Stimulated activated CD8-positive, alpha-beta memory T cell treated with anti-CD3 and anti-CD28 coated beads, Interleukin-12 subunit alpha, Interleukin-12 subunit beta, amount 100 ng/mL, for 24 hours (primary cell): ENCODE measurements at regions not wholly inside any gene's neighbourhood (a gene's known extent, or its start where the extent isn't known, plus 50 kb on each side); places are given as distances from the start of the nearest gene placed in this dataset.
A peak's percentile ranks its signal among the peaks of the same experiment; 100 is the strongest.

ENCODE experiments used
- DNase-seq: peaks from one replicate; pipeline ENCODE4 v3.0.0-alpha.2; 2020; ENCODE audit errors: extremely low read depth

DNA sequence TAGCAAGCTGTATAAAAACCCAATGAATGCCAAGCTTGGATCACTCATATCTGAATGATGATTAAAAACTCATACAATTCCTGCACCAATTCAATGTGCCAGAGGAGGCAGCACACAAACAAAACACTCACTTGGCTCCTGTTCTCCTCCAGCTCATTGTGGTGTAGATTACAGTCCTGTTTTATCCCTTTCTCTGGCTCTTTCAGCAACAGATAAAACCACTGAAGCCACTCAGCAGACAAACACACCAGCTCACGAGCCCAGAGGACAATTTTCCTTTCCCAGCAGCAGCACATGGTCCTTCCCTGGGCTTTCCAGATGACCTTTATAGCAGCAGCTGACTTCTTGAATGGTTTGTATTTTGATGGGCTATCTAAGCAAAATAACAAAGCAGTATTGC is 107.3 kb upstream of the STARD3NL start:
- DNase-seq: no peak

DNA sequence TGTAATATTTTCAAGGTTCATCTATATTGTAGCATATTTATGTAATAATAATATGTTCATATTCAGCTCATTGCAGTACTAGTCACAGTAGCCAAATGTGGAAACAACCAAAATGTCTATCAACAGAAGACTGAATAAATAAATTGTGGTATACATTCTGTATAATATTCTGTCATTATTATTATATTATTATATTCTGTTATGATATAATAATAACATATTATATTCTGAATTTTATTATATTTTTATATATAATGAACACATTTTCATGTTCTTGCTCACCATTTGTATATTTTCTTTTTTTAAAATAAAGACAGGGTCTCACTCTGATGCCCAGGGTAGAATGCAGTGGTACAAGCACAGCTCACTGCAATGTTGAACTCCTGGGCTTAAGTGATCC is 91.2 kb upstream of the STARD3NL start:
- DNase-seq: no peak

- no peak for DNase-seq
Measured at GRCh38 chr7:38102507-38102906, 75.5 kb upstream of the STARD3NL start.

GRCh38 chr7:38105874-38106483 is 72.1 kb upstream of the STARD3NL start:
- DNase-seq: no peak

GRCh38 chr7:38107486-38107893 is 70.6 kb upstream of the STARD3NL start:
- peak; percentile 24 for DNase-seq

DNA sequence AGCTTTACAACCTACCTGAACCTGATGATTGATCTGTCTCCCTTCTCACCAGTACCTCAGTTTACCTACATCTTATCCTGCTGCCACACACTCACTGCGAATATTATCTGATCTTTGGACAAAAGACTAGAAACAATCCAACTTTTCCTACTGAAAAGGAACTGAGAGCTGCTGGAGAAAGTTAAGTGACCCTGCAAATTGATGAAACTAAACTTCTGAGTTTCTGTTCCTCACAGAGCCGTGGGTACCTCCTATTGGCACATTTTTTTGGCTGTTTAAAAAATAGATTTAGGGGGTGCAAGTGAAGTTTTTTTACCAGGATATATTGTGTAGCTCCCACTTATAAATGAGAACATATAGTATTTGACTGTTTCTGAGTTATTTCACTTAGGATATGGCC is 66.0 kb upstream of the STARD3NL start:
- no peak for DNase-seq

- DNase-seq: no peak
Measured at GRCh38 chr7:38120076-38120475, 58.0 kb upstream of the STARD3NL start.

GRCh38 chr7:38122501-38122900 is 55.5 kb upstream of the STARD3NL start:
- no peak for DNase-seq

DNA sequence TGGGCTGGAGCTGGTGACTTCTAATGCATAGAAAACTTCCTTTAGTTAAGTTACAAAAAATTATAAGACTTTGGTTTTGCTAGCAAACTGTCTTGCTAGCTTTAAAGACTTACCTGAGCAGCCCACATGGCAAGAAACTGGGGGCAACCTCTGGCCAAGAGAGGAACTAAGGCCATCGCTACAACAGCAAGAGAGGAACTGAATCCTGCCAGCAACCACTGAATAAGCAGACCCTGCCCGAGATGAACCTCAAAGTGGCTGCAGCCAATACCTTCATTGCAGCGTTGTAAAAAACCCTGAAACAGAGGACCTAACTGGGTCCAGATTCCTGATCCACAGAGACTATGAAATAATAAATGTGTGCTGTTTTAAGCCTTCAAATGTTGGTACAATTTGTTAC is 54.6 kb upstream of the STARD3NL start:
- DNase-seq: no peak

DNA sequence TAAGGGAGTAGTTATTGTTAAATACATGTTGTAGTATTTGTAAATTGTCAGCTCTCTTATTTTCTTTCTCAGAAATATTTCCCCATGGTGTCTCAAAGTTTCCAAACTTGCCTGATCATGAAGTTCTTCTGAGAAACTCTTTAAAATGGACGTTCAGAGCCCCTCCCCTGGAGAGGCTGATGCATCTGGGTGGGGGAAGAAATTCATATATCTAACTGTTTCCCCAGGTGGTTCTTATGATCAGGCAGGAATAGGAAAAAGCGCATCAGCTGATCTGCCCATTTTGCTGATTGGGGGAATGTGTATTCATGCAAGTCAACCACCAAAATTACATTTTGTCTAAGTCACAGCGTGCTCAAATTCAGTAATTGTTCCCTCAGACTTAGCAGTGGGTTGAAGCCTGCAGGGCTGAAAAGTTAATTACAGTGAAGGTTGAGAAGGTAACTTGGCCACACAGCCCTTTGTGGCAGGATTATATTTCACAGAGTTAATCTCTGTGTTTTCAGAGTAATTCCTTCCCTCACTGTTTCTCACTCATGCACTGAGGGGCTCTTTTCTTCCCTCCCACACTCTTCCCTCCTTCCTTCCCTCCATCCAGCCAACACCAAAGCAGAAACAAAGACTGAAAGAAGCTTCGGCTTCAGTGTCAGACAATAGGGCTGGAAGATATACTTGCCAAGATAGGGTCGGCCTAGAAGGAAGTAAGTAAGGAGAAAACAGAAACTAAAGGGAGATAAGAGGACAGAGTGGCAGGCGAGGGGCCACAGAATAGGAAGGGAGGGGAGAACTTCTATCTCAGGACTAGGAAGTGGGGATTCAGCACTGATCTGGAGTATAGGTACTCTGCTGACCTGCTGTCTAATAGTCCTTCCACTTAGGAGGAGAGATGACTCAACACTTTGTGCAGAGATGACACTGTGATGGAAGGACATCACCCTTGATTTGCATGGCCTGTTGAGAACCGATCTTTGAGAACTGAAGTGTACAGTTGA is 50.5 kb upstream of the STARD3NL start:
- no peak for DNase-seq
